Keratinocyte (primary cell): ENCODE measurements at regions not wholly inside any gene's neighbourhood (a gene's known extent, or its start where the extent isn't known, plus 50 kb on each side); places are given as distances from the start of the nearest gene placed in this dataset.

Source experiments
- DNase-seq: peaks from one replicate; pipeline ENCODE4 v3.0.0-alpha.2; 2011; ENCODE audit warnings: low read depth, missing footprints, low spot score
- FAIRE-seq: peaks from 2 replicates; lab custom pipeline; 2011; peaks lifted over from hg19 to GRCh38; lab: Jason Lieb, UNC
- H2AFZ ChIP-seq: 2 replicates; pipeline ENCODE4 v1.6.0; 2012; ENCODE audit warnings: low read length, control low read depth, inconsistent platforms; ENCODE audit not compliant: control insufficient read depth
- H3K27ac ChIP-seq: 2 replicates; pipeline ENCODE4 v1.5.1; 2011; ENCODE audit warnings: low read length; ENCODE audit not compliant: control insufficient read depth, insufficient read depth
- H3K27me3 ChIP-seq: 3 replicates; pipeline ENCODE4 v1.6.0; 2011; ENCODE audit warnings: low read length; ENCODE audit not compliant: control insufficient read depth, insufficient read depth; ENCODE audit errors: extremely low read depth
- H3K36me3 ChIP-seq, 2 experiments: 2 replicates in 1 of 2; 3 replicates in 1 of 2; pipeline ENCODE4 v1.5.1; 2011; ENCODE audit warnings: low read length in 2 of 2, mild to moderate bottlenecking in 1 of 2; ENCODE audit not compliant: control insufficient read depth in 2 of 2, insufficient read depth in 2 of 2; ENCODE audit errors: extremely low read depth in 1 of 2
- H3K4me1 ChIP-seq: 3 replicates; pipeline ENCODE4 v1.5.1; 2011; ENCODE audit warnings: low read length; ENCODE audit not compliant: control insufficient read depth, insufficient read depth; ENCODE audit errors: extremely low read depth
- H3K4me2 ChIP-seq: 3 replicates; pipeline ENCODE4 v1.6.0; 2011; ENCODE audit warnings: low read depth, low read length; ENCODE audit not compliant: control insufficient read depth, insufficient read depth; ENCODE audit errors: extremely low read depth
- H3K4me3 ChIP-seq, 3 experiments: fragments of 200-600 bp in 1 of 3; sonication (generic) in 1 of 3; 2 replicates in 2 of 3; 3 replicates in 1 of 3; pipeline ENCODE4 v1.5.1; 2011 to 2016; ENCODE audit warnings: low read length in 3 of 3, mild to moderate bottlenecking in 3 of 3, control low read depth in 2 of 3, inconsistent platforms in 1 of 3, low read depth in 1 of 3, mixed read lengths in 1 of 3, mixed run types in 1 of 3, moderate library complexity in 1 of 3; ENCODE audit not compliant: control insufficient read depth in 2 of 3, insufficient read depth in 2 of 3; ENCODE audit errors: extremely low read depth in 1 of 3
- H3K79me2 ChIP-seq: 2 replicates; pipeline ENCODE4 v1.6.0; 2012; ENCODE audit warnings: low read length; ENCODE audit not compliant: control insufficient read depth, insufficient read depth
- H3K9ac ChIP-seq: 3 replicates; pipeline ENCODE4 v1.6.0; 2011; ENCODE audit warnings: low read length; ENCODE audit not compliant: control insufficient read depth, insufficient read depth; ENCODE audit errors: extremely low read depth
- H3K9me1 ChIP-seq: 3 replicates; pipeline ENCODE4 v1.6.0; 2011; ENCODE audit warnings: low read length; ENCODE audit not compliant: control insufficient read depth, insufficient read depth; ENCODE audit errors: extremely low read depth
- H3K9me3 ChIP-seq: 2 replicates; pipeline ENCODE4 v1.5.1; 2012; ENCODE audit warnings: low read depth, low read length; ENCODE audit not compliant: control insufficient read depth
- H4K20me1 ChIP-seq: 3 replicates; pipeline ENCODE4 v1.6.0; 2011; ENCODE audit warnings: low read length; ENCODE audit not compliant: control insufficient read depth, insufficient read depth; ENCODE audit errors: extremely low read depth
- CTCF ChIP-seq, 3 experiments: IDR thresholded peaks in 1 of 3; conservative IDR thresholded peaks in 1 of 3; optimal IDR thresholded peaks in 1 of 3; 2 replicates in 2 of 3; 3 replicates in 1 of 3; pipeline versions ENCODE3 to v1.5.1; 2011; ENCODE audit warnings: low read length in 3 of 3, mild to moderate bottlenecking in 3 of 3, moderate library complexity in 2 of 3, control low read depth in 1 of 3, inconsistent platforms in 1 of 3; ENCODE audit not compliant: insufficient read depth in 2 of 3; ENCODE audit errors: extremely low read depth in 1 of 3
- EZH2 ChIP-seq: IDR thresholded peaks from one replicate; pipeline ENCODE4 v1.6.1; 2012; ENCODE audit warnings: inconsistent platforms, mild to moderate bottlenecking, low read length, moderate library complexity
- dilution Hi-C: fragments of 300-500 bp; cut with MboI; formaldehyde crosslinking; loops from one replicate; pipeline ENCODE4 v1.7.0; 2020; ENCODE audit warnings: low sequenced_read_pairs; ENCODE audit not compliant: extremely low pct_ligation_motif_present

DNA sequence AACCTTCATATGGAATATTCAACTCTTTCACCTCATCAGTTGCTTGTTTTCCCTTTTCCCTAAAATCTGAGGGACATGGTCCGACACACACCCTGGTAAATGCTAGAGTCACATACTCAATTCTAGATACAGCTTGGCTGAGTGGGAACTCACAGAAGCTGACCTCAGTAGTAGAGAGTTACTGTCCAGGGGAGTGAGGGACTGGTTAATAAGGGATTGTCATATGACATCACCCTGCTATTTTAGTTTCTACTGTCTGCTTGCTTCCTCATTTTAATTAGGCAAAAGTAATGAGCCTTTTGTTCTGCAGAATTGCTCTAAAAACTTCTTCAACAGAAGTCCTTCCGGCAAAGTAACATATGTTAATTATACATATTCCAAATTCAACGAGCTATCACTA, 244.5 kb downstream of the ZIC4 start:
- FAIRE-seq, result no peak
- Histone ChIP-seq H3K4me2 (no peak overlapping the region), H3K36me3 (no peaks in the 10 kb centered on the region), H3K27me3 (no peaks in the 10 kb centered on the region), H3K79me2 (no peaks in the 10 kb centered on the region), H3K4me3 (no peak overlapping the region), H3K9ac (no peak overlapping the region), H4K20me1 (no peaks in the 10 kb centered on the region), H3K4me1 (no peaks in the 10 kb centered on the region), H3K9me1 (no peaks in the 10 kb centered on the region), H2AFZ (no peak overlapping the region), H3K27ac (no peak overlapping the region), H3K9me3 (no peaks in the 10 kb centered on the region)
- TF ChIP-seq CTCF (optimal IDR thresholded peaks at IDR 0.05 in 1 of 3, IDR thresholded peaks at IDR 0.05 in 1 of 3, conservative IDR thresholded peaks at IDR 0.05 in 1 of 3; ENCODE audit: extremely low read depth in 1 of 3, insufficient read depth in 2 of 3, low read length in 3 of 3) (no peak), EZH2 (no peak)
- dilution Hi-C loops, result no loop called here
- DNase-seq, result no peak

- Histone ChIP-seq H3K4me1 (no peaks in the 10 kb centered on the region), H3K9me1 (no peaks in the 10 kb centered on the region), H3K36me3 (no peaks in the 10 kb centered on the region), H2AFZ (no peak overlapping the region), H4K20me1 (no peaks in the 10 kb centered on the region), H3K9me3 (no peaks in the 10 kb centered on the region), H3K27me3 (no peaks in the 10 kb centered on the region), H3K27ac (no peak overlapping the region), H3K79me2 (no peaks in the 10 kb centered on the region), H3K9ac (no peak overlapping the region), H3K4me2 (no peak overlapping the region), H3K4me3 (no peak overlapping the region)
- FAIRE-seq (no peak), DNase-seq (no peak)
- dilution Hi-C loops, result no loop called here
- TF ChIP-seq CTCF (optimal IDR thresholded peaks at IDR 0.05 in 1 of 3, IDR thresholded peaks at IDR 0.05 in 1 of 3, conservative IDR thresholded peaks at IDR 0.05 in 1 of 3; ENCODE audit: extremely low read depth in 1 of 3, insufficient read depth in 2 of 3, low read length in 3 of 3), result no peak
These were observed 245.4 kb downstream of the ZIC4 start for GRCh38 chr3:147160984-147161383.
